ENCODE measurements at regions not wholly inside any gene's neighbourhood (a gene's known extent, or its start where the extent isn't known, plus 50 kb on each side); places are given as distances from the start of the nearest gene placed in this dataset.

DNA sequence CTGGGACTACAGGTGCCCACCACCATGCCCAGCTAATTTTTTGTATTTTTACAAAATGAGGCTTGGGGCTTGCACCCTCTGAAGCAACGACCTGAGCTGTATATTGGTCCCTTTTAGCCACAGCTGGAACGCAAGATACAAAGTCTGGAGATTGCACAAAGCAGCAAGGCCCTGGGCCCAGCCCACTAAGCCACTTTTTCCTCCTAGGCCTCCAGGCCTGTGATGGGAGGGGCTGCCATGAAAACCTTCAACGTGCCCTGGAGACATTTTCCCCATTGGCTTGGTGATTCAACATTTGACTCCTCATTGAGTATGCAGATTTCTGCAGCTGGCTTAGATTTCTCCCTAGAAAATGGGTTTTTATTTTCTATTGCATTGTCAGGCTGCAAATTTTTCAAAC is 69.2 kb downstream of the CYB561 start:
- Histone ChIP-seq H3K9me3 (replicated peaks; ENCODE audit: control insufficient read depth, insufficient read depth, low read depth, low read length) (peaks cover 2% of the 10 kb centered on the region; the same call in 1 of the 2 replicates), H3K4me3 (no peak overlapping the region), H3K27me3 (ENCODE audit: control insufficient read depth in 2 of 2, insufficient read depth in 2 of 2, low read length in 2 of 2) (no peaks in the 10 kb centered on the region), H4K20me1 (replicated peaks; ENCODE audit: control insufficient read depth, insufficient read depth, low read length) (no peaks in the 10 kb centered on the region), H3K9me1 (ENCODE audit: control insufficient read depth, insufficient read depth, low read length) (no peaks in the 10 kb centered on the region), H3K27ac (ENCODE audit: extremely low read depth, low read depth, low read length) (no peak overlapping the region), H3K9ac (ENCODE audit: insufficient read depth in 1 of 2, low read depth in 2 of 2, low read length in 2 of 2) (no peak overlapping the region), H2AFZ (ENCODE audit: low read depth, low read length) (no peak overlapping the region), H3K79me2 (ENCODE audit: control insufficient read depth, insufficient read depth, low read length) (no peaks in the 10 kb centered on the region), H3K4me2 (ENCODE audit: insufficient read depth, low read length) (no peak overlapping the region), H3K36me3 (ENCODE audit: control insufficient read depth, insufficient read depth, low read length) (no peaks in the 10 kb centered on the region), H3K4me1 (replicated peaks in 1 of 2; ENCODE audit: control insufficient read depth in 2 of 2, insufficient read depth in 2 of 2, low read length in 2 of 2) (peaks cover 0 to 18% of the 10 kb centered on the region in 2 experiments; a peak in 3 of 5 replicates)
- intact Hi-C loops (cut with micrococcal nuclease), result no loop called here
- BruUV-seq (replicated peaks), result no TSS peak
- CTCF ChIA-PET (ENCODE audit: low intra/inter-chr PET ratio), result no interaction called here
- DNase-seq (ENCODE audit: extremely low read depth in 1 of 4, low spot score in 3 of 4) (no peak), ATAC-seq (no peak), FAIRE-seq (no peak)
- WGBS (ENCODE audit: insufficient coverage, low coverage, missing lambda C conversion rate), result 25% methylated on average over 3 of the region's 3 CpGs
- TF ChIP-seq SREBF2 (CRISPR knock-in tag; IDR thresholded peaks at IDR 0.05) (no peak), UBTF (IDR thresholded peaks at IDR 0.05; ENCODE audit: borderline replicate concordance in 1 of 2, low read depth in 2 of 2, low read length in 2 of 2) (no peak), ZFP36 (IDR thresholded peaks at IDR 0.05; ENCODE audit: low read depth, low read length, partially characterized antibody) (peak; percentile 70), ZNF121 (CRISPR knock-in tag; conservative IDR thresholded peaks at IDR 0.05) (no peak), NCOA1 (IDR thresholded peaks at IDR 0.05; ENCODE audit: low read depth) (no peak), CBX3 (IDR thresholded peaks at IDR 0.05; ENCODE audit: borderline replicate concordance in 1 of 2, low read length in 2 of 2) (0 out of 3 replicates have a peak, but pooled peaks of 1 of the 2 experiments have one; percentile 24)
- in situ Hi-C loops (cut with MboI), result no loop called here
- POLR2A ChIA-PET, result no interaction called here
